KBM-7 (cell line): ENCODE measurements at regions not wholly inside any gene's neighbourhood (a gene's known extent, or its start where the extent isn't known, plus 50 kb on each side); places are given as distances from the start of the nearest gene placed in this dataset.
A peak's percentile ranks its signal among the peaks of the same experiment; 100 is the strongest.
"Not testable (repeated sequence)": the region's sequence is repeated elsewhere in the genome, so short reads cannot be mapped to it uniquely, and the experiment has no call there.

Experiments
- DNase-seq: peaks from one replicate; pipeline ENCODE4 v3.0.0-alpha.2; 2015
- in situ Hi-C: fragments of 300-500 bp; cut with MboI; formaldehyde crosslinking; loops from 2 replicates; pipeline ENCODE4 v1.14.3; 2020; ENCODE audit warnings: low sequenced_read_pairs, low pct_unique_long_range_greater_than_20kb, mixed read lengths

GRCh38 chr1:144140243-144140642 is 168.5 kb upstream of the FAM72C start:
- in situ Hi-C loops, DNase-seq: not testable (repeated sequence)

DNA sequence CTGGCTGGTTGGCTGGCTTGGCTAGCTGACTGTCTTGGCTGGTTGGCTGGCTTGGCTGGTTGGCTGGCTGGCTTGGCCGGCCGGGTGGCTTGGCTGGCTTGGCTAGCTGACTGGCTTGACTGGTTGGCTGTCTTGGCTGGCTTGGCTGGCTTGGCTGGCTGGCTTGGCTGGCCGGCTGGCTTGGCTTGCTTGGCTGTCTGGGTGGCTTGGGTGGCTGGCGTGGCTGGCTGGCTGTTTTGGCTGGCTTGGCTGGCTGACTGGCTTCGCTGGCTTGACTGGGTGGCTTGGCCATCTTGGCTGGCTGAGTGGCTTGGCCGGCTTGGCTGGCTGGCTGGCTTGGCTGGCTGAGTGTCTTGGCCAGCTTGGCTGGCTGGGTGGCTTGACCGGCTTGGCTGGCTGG is 133.2 kb upstream of the FAM72C start:
- DNase-seq, in situ Hi-C loops: not testable (repeated sequence)

DNA sequence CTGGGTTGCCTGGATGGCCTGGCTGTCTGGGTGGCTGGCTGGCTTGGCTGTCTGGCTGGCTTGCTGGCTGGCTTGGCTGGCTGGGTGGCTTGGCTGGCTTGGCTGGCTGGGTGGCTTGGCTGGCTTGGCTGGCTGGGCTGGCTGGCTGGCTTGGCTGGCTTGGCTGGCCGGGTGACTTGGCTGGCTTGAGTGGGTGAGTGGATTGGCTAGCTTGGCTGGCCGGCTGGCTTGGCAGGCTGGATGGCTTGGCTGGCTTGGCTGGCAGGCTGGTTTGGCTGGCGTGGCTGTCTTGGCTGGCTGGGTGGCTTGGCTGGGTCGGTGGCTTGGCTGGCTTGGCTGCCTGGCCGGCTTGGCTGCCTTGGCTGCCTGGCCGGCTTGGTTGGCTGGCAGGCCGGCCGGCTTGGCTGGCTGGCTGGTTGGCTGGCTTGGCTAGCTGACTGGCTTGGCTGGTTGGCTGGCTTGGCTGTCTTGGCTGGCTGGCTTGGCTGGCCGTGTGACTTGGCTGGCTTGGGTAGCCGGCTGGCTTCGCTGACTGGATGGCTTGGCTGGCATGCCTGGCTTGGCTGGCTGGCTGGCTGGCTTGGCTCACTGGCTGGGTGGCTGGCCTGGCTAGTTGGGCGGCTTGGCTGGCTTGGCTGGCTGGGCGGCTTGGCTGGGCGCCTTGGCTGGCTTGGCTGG is 132.4 kb upstream of the FAM72C start:
- peak; percentile 0 for DNase-seq
- in situ Hi-C loops: not testable (repeated sequence)

DNA sequence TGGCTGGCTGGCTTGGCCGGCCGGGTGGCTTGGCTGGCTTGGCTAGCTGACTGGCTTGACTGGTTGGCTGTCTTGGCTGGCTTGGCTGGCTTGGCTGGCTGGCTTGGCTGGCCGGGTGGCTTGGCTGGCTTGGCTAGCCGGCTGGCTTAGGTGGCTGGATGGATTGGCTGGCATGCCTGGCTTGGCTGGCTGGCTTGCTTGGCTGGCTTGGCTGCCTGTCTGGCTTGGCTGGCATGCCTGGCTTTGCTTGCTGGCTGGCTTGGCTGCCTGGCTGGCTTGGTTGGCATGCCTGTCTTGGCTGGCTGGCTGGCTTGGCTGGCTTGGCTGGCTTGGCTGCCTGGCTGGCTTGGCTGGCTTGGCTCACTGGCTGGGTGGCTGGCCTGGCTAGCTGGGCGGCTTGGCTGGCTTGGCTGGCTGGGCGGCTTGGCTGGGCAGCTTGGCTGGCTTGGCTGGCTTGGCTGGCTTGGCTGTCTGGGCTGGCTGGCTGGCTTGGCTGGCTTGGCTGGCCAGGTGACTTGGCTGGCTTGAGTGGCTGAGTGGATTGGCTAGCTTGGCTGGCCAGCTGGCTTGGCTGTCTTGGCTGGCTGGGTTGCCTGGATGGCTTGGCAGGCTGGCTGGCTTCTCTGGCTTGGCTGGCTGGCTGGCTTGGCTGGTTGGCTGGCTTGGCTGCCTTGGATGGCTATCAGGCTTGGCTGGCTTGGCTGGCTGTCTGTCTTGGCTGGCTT is 131.5 kb upstream of the FAM72C start:
- DNase-seq, in situ Hi-C loops: not testable (repeated sequence)

GRCh38 chr1:144102046-144102745 is 130.4 kb upstream of the FAM72C start:
- DNase-seq, in situ Hi-C loops: not testable (repeated sequence)

DNA sequence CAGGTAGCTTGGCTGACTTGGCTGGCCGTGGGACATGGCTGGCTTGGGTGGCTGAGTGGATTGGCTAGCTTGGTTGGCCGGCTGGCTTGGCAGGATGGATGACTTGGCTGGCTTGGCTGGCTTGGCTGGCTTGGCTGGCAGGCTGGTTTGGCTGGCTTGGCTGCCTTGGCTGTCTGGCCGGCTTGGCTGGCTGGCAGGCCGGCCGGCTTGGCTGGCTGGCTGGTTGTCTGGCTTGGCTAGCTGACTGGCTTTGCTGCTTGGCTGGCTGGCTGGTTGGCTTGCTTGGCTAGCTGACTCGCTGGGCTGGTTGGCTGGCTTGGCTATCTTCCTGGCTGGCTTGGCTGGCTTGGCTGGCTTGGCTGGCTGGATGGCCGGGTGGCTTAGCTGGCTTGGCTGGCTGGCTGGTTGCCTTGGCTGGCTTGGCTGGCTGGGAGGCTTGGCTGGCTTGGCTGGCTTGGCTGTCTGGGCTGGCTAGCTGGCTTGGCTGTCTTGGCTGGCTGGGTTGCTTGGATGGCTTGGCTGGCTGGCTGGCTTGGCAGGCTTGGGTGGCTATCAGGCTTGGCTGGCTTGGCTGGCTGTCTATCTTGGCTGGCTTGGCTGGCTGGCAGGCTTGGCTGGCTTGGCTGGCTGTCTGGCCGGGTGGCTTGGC is 129.7 kb upstream of the FAM72C start:
- in situ Hi-C loops: no loop called here
- DNase-seq: no peak

GRCh38 chr1:144077167-144077841 is 105.5 kb upstream of the FAM72C start:
- in situ Hi-C loops: not testable (repeated sequence)
- DNase-seq: peak; percentile 15

DNA sequence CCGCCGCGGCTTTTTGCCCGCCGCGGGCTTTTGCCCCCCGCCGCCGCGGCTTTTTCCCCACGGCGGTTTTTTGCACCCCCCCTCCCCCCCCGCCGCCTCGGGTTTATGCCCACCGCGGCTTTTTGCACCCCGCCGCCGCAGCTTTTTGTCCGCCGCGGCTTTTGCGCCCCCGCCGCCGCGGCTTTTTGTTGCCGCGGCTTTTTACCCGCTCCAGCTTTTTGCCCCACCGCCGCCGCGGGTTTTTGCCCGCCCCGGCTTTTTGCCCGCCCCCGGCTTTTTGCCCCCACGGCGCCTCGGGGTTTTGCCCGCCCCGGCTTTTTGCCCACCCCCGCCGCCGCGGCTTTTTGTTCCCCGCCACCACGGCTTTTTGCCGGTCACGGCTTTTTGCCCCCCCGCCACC is 104.9 kb upstream of the FAM72C start:
- DNase-seq, in situ Hi-C loops: not testable (repeated sequence)

- in situ Hi-C loops, DNase-seq: not testable (repeated sequence)
These were observed 98.7 kb upstream of the FAM72C start for GRCh38 chr1:144070394-144071053.

GRCh38 chr1:144067042-144067441 is 95.3 kb upstream of the FAM72C start:
- in situ Hi-C loops, DNase-seq: not testable (repeated sequence)

- in situ Hi-C loops, DNase-seq: not testable (repeated sequence)
These were observed 94.5 kb upstream of the FAM72C start for GRCh38 chr1:144066071-144066813.

DNA sequence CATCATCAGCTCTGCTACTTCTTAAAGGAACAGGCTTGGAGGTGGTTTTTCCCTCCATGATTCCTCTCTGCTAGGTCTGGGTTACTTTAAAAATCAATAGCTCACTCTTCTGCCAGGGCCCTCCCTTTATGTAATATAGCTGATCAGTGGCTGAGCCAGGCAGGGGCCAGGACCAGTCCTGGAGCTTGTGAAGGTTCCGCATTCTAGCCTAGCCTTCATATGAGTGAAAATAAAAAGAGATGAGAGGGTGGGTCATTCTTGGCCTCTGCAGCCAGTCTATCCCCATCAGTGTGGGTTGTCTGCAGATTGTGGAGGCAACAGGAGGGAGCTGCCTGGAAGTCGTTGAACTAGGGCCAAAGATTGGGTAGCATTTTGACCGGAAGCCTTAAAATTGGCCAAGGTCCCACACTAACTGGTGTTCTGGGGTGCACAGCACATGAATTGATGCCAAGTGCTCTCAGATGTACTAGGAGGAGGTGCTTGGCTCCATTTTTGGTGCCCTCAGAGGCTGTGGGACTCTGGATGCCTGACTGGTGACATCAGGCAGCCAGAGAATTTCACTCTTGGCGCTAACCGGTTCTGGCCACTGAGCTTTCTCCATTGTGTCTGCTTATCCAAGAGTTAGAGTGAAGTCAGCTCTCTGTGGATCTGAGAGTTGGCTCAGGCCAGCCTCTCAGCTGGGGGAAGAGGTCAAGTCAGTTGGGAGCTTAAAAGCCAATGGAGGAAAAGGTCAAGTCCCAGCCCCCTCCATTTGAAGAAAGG is 93.7 kb upstream of the FAM72C start:
- DNase-seq, in situ Hi-C loops: not testable (repeated sequence)

GRCh38 chr1:144049365-144049764 is 77.6 kb upstream of the FAM72C start:
- in situ Hi-C loops, DNase-seq: not testable (repeated sequence)

GRCh38 chr1:144046645-144047044 is 74.9 kb upstream of the FAM72C start:
- DNase-seq, in situ Hi-C loops: not testable (repeated sequence)

GRCh38 chr1:144045751-144046546 is 74.2 kb upstream of the FAM72C start:
- DNase-seq: peak; percentile 6
- in situ Hi-C loops: not testable (repeated sequence)

- in situ Hi-C loops, DNase-seq: not testable (repeated sequence)
These were observed 70.5 kb upstream of the FAM72C start for GRCh38 chr1:144042251-144042650.
